Fibroblast of skin of abdomen (primary cell): ENCODE measurements at regions not wholly inside any gene's neighbourhood (a gene's known extent, or its start where the extent isn't known, plus 50 kb on each side); places are given as distances from the start of the nearest gene placed in this dataset.
A peak's percentile ranks its signal among the peaks of the same experiment; 100 is the strongest.
"Not testable (repeated sequence)": the region's sequence is repeated elsewhere in the genome, so short reads cannot be mapped to it uniquely, and the experiment has no call there.

Experiments used
- DNase-seq: peaks from one replicate; pipeline ENCODE4 v3.0.0-alpha.2; 2013

DNA sequence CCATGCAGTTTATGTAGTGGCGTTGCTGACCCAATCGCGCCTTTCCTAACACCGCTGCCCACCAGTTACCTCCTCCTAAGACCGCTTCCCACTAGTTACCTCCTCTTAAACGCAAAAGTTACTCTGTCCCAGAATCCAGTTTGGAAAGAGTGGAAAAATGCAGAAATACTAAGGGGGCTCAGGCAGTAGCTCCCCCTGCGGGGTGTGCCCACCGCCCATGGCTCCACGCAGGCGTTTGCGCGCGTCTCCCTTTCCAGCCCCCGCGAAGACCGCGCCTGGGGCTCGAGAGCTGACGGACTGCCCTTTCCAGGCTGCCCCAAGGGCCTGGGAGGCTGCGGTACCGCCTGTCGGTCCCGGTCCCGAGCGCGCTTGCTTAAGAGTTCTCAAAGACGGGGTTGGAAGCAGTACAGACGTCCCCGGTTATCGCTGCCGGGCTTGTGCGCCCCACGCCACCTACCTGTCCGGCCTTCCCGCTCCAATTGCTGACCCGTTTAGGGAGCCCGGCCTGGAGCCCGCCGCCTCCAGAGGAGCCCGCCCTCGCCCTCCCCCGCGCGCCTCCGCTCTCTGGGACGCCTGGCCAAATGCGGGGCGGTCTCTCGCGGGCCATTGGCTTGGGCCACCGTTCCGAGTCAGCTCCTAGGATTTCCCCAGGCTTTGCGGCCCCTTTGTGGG lies 414.1 kb upstream of the ESRRG start:
- DNase-seq, result no peak

GRCh38 chr1:217136895-217137205 lies 413.6 kb upstream of the ESRRG start:
- no peak for DNase-seq

DNA sequence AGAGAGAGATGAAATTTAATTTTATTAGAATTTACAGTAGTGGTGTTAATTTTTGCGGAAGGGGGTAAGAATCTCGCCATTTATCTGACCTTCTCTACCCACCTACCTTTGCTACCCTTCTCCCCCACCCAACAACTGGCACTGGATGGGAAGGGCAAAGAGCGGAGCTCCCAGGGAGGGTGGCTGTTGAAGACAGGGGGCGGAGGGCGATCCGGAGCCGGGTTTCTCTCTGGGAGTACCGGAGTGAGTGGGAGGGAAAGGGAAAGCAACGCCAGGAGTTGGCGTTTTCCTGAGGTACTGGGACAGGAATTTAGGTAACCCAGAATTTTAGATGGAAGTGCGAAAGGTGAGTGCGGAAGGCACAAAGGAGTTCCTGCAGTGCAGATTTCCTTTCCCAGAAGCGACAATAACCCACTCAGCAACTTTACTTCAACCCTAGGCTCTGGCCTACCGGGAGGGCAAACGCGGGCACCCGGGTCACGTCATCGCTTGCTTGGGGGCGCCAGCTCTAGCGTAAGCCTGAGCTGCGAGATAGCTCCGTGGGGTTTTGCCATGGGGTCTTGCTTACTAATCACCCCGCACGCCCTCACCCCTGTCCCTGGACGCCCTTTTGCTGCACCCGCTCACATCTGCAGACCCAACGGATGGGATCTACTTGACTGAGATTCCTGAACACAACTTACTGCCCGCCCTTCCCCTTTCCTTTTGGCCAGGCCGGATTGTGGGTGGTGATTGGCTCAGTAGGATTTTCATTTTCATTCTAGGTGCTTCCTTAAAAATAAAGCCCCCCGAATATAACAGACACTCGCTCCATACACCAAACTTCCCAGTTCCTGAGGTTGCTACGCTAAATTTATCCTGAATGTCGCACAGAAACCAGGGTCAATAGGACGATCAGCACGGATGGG lies 413.0 kb upstream of the ESRRG start:
- DNase-seq, result no peak

- peak; percentile 1 for DNase-seq
Observed at GRCh38 chr1:217135569-217135915, 412.3 kb upstream of the ESRRG start.

GRCh38 chr1:217134857-217135568 lies 411.8 kb upstream of the ESRRG start:
- no peak for DNase-seq

- DNase-seq, result peak; percentile 9
Observed at GRCh38 chr1:217133958-217134856, 411.0 kb upstream of the ESRRG start.

DNA sequence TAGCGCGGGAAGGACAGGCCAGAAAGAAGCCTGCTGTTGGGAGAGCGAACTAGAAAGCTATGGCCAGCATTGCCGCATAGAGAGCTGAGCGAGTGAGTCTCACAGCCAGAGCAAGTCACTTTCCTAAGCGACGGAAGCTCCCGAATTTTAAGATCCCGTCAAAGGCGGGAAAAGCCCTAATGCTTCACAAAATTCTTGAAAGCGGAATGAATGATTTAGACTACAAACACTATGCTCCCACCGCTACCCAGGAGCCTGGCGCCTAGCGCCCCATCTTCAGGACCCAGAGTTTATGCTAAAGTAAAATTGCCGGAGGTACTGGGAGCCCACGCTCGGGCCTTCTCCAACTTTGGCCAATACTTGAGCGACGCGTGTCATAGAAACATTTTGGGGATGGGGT lies 409.9 kb upstream of the ESRRG start:
- no peak for DNase-seq

- not testable (repeated sequence) for DNase-seq
Observed at GRCh38 chr1:217123340-217123739, 400.1 kb upstream of the ESRRG start.

DNA sequence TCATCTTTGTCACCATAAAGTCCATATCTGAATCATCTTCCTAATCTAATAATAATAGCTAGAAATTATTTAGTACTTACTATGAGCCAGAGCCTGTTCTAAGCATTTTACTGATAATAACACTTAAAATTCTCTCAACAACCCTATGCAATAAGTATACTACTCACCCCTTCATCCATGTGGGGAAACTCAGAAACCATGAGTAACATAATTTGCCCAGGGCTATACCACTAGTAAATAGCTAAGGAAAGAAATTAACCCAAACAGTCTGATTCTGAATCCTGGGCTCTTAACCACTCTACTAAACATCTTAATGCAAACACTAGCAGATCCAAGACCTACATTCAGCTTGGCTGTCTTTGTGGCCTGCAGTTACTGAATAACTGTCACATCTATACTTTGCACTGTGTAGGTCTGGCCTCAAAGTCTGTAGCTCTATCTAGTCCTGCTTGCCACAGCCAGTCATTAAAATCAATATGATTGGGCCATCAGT lies 394.8 kb upstream of the ESRRG start:
- no peak for DNase-seq

DNA sequence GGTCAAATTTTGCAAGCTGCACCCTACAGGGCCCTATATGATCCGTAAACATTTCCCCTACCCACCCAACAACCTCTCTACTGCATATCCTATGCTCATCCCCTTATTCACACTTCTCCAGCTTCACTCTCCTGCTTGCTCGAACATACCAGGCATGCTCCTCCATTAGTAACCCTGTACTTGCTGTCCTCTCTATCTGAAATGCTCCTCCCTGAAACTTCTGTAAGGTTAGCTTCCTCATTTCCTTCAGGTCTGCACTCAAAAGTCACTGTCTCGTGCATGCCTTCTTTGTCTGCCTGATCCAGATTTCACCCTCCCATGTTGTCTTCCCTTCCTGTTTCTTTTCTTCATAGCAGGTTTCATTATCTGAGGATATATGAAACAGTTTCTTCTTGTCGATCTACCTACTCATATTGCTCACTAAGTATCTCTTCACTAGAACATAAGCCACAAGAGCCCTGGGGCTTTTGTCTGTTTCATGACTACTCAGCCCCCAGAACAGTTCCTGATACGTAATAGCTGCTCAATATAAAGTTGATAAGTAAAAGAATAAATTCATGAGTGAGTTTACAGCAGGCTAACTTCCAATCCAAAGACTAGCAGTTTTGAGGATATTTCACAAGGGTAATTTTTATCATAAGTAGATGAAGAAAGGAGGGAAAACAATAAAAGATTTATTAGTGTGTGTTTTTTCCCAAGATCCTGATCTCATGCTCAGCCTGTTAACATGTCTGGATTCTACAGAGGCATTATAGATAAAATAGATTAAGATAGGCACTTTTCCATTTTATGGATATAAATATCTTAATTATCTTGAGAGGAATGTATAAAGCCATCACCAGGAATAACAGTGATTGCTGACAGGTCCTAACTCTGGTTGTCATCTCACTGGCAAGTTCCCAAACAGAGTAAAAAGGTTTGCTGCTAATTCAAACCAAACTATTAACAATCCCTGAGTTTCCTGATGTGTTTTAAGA lies 392.5 kb upstream of the ESRRG start:
- no peak for DNase-seq

DNA sequence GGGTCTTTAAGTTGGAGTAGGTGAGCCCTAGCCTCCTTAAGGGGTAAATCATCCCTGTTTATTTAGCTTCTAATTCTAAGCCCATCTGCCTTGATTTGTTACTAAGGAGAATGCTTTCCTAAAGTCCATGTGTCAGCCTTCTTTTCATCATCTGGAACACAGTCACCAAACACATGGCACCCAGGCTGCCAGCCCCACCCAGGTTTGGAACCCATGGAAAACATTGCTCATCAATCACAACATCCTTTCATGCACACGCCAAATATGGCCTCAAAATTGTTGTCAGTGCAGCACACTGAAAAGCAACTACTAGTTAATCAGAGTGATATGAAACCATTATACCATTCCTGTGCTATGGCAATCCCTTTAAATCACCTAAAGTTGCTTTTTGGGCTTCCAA lies 386.7 kb upstream of the ESRRG start:
- DNase-seq, result no peak

DNA sequence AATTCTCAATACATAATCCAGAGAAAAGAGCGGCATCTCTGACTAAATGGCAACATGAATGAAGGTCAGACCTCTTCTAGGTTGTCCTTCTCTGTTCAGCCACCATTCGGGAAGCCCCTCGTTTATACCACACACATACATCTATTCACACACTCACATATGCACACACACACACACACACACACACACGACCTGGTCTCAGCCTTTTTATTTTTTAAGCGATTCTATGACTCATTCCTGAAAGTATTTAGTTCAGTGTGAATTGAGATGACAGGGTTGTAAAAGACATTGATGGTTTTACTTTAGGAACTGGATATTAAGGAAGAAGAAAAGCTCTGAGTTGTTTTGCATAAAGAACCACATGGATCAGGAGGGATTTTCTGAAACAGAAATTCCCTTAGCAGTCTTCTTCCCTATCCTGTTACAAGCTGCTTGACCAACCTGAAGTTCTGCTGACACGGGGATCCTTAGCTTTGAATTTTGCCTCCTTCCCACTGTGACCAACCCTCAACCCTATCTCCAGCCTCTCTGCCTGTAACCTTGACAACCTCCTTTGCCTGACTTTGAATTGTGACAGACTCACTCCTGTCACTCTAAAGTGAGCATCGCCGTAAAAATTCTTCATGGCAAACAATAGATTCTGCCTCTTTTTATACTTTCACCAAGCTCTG lies 383.1 kb upstream of the ESRRG start:
- DNase-seq, result no peak

DNA sequence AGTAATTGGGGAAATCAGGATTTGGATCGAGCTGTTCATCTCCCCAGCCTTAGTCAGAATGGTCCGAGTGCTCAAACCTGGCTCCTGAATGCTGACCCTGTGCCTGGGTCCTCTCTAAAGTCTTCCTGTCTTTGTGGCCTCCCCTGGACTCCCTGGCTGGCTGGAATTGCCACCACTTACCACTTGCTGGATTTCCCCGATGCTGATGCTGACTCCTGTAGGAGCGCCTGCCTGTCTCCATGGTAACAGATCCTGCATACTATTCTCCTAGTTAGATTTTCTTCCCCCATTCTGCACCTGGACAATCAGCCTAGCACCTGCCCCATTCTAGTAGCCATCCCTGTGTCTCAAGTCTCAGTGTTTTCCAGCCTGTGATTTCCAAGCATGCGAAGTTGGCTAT lies 382.2 kb upstream of the ESRRG start:
- DNase-seq, result no peak

DNA sequence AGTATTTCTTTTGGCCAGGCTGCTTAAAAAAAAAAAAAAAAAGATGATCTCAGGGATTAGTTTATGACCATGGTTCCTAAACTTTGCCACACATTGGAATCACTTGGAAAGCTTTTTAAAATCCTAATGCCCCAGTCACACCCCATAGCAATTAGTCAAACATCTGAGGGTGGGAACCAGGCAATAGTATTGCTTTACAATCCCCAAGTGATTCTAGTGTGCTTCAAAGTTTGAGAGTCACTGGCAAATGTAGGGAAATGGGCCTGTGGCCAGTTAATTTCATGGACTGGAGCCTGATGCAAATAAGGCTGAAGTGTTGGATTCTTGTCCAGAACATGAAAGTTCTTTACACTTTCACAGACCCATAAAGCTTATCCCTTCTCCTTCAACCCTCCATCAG lies 374.6 kb upstream of the ESRRG start:
- DNase-seq, result no peak

DNA sequence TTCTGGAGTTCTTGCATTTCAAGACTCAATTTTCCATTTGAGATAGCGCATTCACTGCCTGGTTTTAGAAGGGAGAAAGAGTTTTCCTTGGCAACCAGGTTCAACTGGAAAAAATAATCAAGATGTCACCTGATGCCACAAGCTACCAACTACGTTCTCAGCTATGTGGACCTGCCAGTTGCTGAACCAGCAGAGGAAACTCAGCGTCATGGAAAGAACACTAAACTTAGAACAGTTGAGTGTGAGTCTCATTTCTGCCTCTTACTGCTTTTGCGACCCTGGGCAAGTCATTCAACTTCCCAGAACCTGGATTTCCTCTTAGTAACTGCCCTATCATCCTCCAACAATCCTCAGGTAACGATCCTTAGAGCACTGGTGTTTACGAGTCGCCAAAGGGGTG lies 373.0 kb upstream of the ESRRG start:
- no peak for DNase-seq

- DNase-seq, result no peak
Observed at GRCh38 chr1:217095050-217095622, 371.9 kb upstream of the ESRRG start.

GRCh38 chr1:217091561-217091960 lies 368.3 kb upstream of the ESRRG start:
- no peak for DNase-seq

- no peak for DNase-seq
Observed at GRCh38 chr1:217090060-217090911, 367.1 kb upstream of the ESRRG start.

- DNase-seq, result peak; percentile 35
Observed at GRCh38 chr1:217089361-217090014, 366.3 kb upstream of the ESRRG start.
